Femur (tissue), 1 donor: ENCODE measurements at regions not wholly inside any gene's neighbourhood (a gene's known extent, or its start where the extent isn't known, plus 50 kb on each side); places are given as distances from the start of the nearest gene placed in this dataset.
"Not testable (repeated sequence)": the region's sequence is repeated elsewhere in the genome, so short reads cannot be mapped to it uniquely, and the experiment has no call there.

ENCODE experiments used
- DNase-seq: peaks from one replicate; pipeline ENCODE4 v3.0.0-alpha.2; 2017

GRCh38 chr15:77837649-77838025 lies 204.9 kb upstream of the LINGO1 start:
- peak; percentile 9 for DNase-seq

DNA sequence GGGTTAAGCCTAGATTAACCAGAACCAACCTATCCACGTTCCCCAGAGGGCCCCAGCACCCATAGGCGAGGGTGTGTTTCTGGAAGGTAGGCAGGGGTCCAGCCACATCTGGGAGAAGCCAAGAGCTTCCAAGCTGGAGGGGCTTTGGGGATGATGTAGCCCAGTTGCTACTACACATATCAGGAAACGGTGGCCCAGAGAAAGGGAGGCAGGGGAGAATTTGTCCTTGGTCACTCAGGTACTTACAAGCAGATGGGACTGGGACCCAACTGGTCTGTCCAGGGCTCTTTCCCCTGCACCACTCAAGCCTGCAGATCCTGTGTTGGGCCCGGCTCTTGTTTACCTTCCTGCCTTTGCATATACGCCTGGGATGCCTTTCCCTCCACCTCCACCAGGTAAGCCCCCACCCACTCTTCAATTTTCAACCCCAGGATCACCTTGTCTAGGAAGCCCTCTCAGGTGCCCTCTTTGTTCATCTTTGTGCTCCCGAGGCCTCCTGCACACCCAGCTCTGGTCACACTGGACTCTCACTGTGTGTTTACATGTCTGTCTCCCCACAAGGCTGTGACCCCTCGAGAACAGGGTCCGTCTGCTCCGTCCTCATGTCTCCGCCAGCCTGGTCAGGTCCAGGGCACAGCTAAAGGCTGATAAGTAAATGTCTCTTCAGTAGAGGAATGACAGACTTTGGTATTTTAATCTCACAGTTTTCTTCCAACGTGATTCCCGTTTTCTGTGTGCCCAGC lies 204.4 kb upstream of the LINGO1 start:
- DNase-seq: peak; percentile 10

- DNase-seq: peak; percentile 16
Measured at GRCh38 chr15:77836121-77836692, 203.5 kb upstream of the LINGO1 start.

DNA sequence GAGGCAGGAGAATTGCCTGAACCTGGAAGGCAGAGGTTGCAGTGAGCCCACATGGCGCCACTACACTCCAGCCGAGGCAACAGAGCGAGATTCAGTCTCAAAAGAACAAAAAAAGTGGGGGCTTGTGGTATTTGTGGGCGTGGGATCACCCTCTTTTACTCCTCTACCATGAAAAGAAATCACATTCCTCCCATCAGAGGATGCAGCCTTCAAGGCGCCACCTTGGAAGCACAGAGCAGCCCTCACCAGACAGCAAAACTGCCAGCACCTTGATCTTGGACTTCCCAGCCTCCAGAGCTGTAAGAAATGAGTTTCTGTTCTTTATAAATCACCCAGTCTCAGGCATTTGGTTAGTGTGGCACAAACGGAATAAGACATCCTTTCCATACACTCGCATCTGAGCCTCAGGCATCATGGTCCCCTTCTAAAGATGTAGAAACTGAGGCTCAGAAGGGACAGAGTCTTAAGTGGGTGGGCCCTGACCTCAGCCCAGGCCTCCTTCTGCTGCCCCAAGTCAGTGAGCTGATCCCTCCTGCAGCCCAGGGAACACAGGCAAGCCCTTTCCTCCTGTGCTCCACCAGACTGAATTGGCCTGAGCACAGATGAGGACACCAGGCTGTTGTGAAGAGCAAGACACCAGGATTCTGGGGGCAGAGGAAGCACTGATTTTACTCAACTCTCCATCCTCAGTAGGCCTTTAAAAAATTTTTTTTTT lies 201.7 kb upstream of the LINGO1 start:
- DNase-seq: no peak

GRCh38 chr15:77832874-77833273 lies 200.2 kb upstream of the LINGO1 start:
- DNase-seq: peak; percentile 1

DNA sequence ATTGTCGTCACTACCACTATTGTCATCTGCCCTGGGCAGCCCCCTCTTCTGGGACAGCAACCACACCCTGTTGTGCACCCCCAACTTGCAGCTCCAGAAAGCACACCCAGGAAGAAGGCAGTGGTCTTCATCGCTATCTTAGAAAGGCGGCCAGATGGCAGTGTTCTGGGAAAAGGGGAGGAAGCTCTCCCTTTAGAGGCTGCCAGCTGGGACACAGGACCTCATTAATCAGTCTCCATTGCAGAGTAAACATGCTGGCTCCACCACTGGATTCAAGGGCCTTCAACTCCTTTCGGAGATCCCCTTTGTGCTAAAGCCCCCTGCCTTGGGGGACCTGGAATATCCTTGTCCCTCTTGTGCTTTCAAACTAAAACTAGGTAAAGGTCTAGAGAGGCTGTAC lies 199.3 kb upstream of the LINGO1 start:
- peak; percentile 16 for DNase-seq

DNA sequence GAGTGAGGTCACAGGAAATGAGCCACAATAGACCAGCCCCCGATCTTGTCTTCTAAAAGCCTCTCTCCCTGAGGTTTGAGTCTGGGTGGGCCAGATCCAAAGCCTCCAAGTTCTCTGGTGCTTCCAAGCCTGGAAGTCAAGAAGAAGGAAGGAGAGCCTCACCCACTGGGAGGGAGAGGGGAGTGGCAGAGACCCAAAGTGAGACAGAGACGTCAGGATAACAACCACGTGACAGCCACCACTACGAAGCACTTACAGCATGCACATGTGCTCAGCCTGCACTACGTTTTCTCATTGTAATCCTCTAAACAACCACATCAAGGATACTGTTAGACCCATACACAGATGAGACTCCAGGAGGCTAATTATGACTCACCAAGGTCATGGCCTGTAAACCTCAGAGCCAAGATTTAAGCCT lies 197.3 kb upstream of the LINGO1 start:
- peak; percentile 31 for DNase-seq

- not testable (repeated sequence) for DNase-seq
Measured at GRCh38 chr15:77829331-77829730, 196.6 kb upstream of the LINGO1 start.

DNA sequence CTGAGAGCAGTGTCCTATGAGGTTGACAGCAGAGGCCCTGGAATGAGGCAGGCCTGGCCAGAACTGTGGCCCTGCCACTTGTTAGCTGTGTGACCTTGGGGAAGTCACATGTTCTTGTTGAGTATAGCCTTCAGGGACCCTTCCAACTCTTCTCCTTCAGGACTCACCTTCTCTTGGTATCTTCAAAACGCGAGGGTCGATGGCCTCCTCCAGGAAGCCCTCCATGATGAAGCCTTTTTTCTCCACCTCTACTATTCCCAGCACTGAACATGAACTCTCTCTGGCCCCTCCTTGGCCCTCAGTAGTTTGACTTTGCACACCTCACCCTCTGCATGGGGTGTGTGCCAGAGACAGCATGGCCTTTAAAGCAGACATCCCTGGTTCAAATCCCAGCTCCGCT lies 195.1 kb upstream of the LINGO1 start:
- no peak for DNase-seq

DNA sequence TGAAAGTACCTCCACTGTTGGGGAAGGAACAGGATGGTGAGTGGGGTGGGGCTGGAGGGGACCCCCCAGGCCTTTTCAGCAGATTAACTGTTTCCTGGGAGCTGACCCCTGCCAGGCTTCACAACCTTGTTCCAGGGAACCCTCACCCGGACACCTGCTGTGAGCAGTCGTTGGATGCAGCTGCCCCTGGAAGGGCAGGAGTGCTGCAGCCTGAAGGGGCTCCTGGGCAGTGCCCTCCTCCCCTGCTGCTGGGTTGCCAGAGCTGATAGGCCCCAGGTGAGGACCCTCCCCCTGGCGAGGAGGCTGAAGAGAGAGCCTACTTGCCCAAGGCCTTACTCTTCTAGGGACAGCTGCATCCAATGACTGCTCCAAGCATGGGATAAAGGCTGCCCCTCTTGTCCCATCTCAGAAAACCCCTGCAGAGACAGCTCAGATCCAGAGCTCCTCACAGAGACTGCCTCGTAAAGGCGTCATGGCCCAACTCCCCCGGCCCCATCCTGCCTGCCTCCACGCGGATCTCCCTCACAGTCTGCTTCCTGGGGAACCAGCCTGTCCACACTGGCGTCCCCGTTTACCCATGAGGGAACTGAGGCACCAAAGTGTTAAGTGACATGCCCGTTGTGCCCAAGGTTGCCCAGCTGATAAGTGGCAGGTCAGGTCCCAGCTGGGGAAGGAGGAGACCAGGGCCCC lies 193.4 kb upstream of the LINGO1 start:
- no peak for DNase-seq

GRCh38 chr15:77825546-77825945 lies 192.8 kb upstream of the LINGO1 start:
- no peak for DNase-seq

DNA sequence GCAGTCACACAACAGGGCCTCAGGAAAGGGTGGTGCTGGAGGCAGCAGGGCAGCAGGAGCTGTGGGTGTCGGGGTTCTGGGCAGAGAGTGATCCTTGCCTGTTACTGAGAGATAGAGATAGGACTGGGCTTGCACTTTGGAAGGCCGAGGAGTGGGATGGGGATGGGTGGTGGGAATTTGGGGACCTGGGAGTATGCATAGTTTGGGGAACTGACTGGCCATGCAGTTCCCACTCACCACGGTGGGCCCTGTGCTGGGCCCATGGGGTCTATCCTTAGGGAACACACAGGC lies 192.5 kb upstream of the LINGO1 start:
- no peak for DNase-seq

DNA sequence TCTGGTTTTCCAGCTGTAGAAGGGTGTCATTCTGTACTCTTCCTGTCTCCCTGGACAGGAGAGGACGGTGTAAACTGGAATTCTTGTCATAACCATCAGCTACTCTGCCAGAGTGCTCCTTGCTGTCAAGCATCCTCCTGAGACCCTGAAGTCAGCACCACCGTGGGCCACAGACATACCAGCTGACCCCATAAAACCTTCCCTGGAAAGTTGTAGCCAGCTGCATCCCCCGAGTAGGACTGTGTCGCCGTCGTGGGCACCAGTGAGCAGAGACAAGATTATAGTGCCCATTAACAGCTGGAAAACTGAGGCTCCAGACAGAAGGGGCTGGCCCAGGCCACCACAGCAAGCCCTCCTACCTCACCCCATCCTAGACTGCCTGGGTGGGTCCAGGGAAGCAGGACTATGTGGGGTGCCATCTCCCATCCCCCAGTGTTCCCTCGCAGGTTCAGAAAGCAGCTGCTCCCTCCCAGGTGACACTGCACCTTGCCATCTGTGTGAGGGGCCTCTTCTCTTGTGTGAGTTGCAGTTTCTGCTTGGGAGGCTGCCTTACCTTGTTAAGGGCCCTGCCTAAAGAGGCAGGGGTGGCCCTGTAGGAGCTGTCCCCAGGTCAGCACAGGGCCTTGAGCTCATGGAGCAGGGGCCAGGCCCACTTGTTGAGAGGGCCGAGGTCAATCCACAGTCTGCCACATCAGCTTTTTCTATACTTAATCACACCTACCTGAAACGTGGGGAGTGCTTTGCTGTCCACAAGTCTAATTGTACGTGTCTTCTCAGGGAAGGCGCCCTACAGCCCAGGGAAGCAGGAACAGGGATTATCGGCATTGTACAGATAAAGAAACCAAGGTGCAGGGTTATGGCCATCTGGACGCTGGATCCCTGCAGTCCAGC lies 191.9 kb upstream of the LINGO1 start:
- DNase-seq: no peak

GRCh38 chr15:77823736-77824135 lies 191.0 kb upstream of the LINGO1 start:
- DNase-seq: no peak

GRCh38 chr15:77822631-77823230 lies 190.0 kb upstream of the LINGO1 start:
- no peak for DNase-seq

GRCh38 chr15:77821959-77822256 lies 189.2 kb upstream of the LINGO1 start:
- DNase-seq: no peak

GRCh38 chr15:77821188-77821958 lies 188.7 kb upstream of the LINGO1 start:
- DNase-seq: peak; percentile 81

GRCh38 chr15:77819851-77820728 lies 187.4 kb upstream of the LINGO1 start:
- DNase-seq: no peak

DNA sequence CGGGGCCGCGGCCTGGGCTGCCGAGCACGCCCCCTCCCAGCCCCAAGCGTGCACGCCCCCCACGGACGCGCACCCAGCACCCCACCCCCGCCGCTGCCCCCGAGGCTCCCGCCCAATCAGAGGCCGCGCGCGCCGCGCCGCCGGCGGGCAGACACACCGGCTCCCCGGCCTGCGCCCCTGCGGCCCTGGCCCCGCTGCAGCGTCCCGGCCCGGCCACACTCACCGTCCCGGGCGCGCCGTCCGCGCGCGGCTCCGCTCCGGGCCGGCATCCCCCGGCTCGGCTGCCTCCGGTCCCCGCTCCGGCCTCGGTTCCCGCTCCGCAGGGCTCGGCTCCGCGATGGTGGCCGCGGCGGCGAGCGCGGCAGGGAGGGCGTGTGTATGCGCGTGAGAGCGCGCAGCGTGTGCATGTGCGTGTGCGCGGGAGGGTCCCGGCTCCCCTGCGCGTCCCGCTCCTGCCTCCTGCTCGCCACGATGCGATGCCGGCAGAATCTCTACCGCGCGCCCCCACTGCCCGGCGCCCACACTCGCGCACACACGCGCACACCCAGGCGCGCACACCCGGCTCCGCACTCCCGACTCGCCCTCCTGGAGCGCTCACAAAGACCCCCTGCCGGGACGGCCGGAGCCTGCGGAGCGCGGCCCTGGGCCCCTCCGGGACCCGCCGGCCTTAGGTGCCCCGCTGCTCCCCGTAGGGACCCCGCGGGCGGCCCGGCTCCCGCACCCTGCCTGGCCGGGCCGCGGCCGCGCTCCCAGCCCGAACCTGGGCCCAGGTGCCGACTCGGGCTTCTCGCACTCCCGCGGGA lies 186.5 kb upstream of the LINGO1 start:
- no peak for DNase-seq
